Nephron progenitor cell (in vitro differentiated cells): ENCODE measurements at regions not wholly inside any gene's neighbourhood (a gene's known extent, or its start where the extent isn't known, plus 50 kb on each side); places are given as distances from the start of the nearest gene placed in this dataset.

ENCODE experiments used
- DNase-seq: peaks from one replicate; pipeline ENCODE4 v3.0.0; 2021
- H3K27ac Mint-ChIP-seq: 2 replicates; pipeline ENCODE4 v1.8.0; 2021; ENCODE audit warnings: mild to moderate bottlenecking, moderate library complexity, mixed read lengths
- H3K27me3 Mint-ChIP-seq: 2 replicates; pipeline ENCODE4 v1.8.0; 2021; ENCODE audit warnings: mild to moderate bottlenecking, low read depth, mixed read lengths; ENCODE audit not compliant: poor library complexity
- H3K36me3 Mint-ChIP-seq: 2 replicates; pipeline ENCODE4 v1.8.0; 2021; ENCODE audit warnings: low read depth, mixed read lengths
- H3K4me1 Mint-ChIP-seq: 2 replicates; pipeline ENCODE4 v1.8.0; 2021; ENCODE audit warnings: mixed read lengths
- H3K4me3 Mint-ChIP-seq: 2 replicates; pipeline ENCODE4 v1.8.0; 2021; ENCODE audit warnings: mild to moderate bottlenecking, moderate library complexity, mixed read lengths
- H3K9me3 Mint-ChIP-seq: 2 replicates; pipeline ENCODE4 v1.8.0; 2021; ENCODE audit warnings: mild to moderate bottlenecking, moderate library complexity, mixed read lengths
- CTCF ChIP-seq: fragments of 200-600 bp; sonication (generic); IDR thresholded peaks from 2 replicates; pipeline ENCODE4 v1.5.0; 2021; ENCODE audit warnings: antibody characterized with exemption

GRCh38 chr12:23221926-23222325 lies 597.0 kb downstream of the ETNK1 start:
- no peak for DNase-seq
- Mint-ChIP-seq H3K27ac (no peak overlapping the region), H3K36me3 (no peaks in the 10 kb centered on the region), H3K4me1 (peaks cover 54% of the 10 kb centered on the region), H3K9me3 (peaks cover 6% of the 10 kb centered on the region), H3K4me3 (no peak overlapping the region), H3K27me3 (no peaks in the 10 kb centered on the region)
- no peak for TF ChIP-seq CTCF

GRCh38 chr12:23222801-23223200 lies 597.8 kb downstream of the ETNK1 start:
- H3K27ac Mint-ChIP-seq, result no peak overlapping the region
- DNase-seq, result no peak
- no peak overlapping the region for H3K4me3 Mint-ChIP-seq
- no peaks in the 10 kb centered on the region for H3K36me3 Mint-ChIP-seq
- H3K27me3 Mint-ChIP-seq, result no peaks in the 10 kb centered on the region
- peaks cover 45% of the 10 kb centered on the region for H3K4me1 Mint-ChIP-seq
- no peak for TF ChIP-seq CTCF
- peaks cover 3% of the 10 kb centered on the region for H3K9me3 Mint-ChIP-seq

GRCh38 chr12:23228101-23228500 lies 603.1 kb downstream of the ETNK1 start:
- Mint-ChIP-seq H3K27me3 (no peaks in the 10 kb centered on the region), H3K4me3 (no peak overlapping the region), H3K9me3 (peaks cover 3% of the 10 kb centered on the region), H3K4me1 (peaks cover 4% of the 10 kb centered on the region), H3K27ac (no peak overlapping the region), H3K36me3 (no peaks in the 10 kb centered on the region)
- no peak for TF ChIP-seq CTCF
- no peak for DNase-seq

GRCh38 chr12:23230899-23231298 lies 605.9 kb downstream of the ETNK1 start:
- Mint-ChIP-seq H3K27ac (no peak overlapping the region), H3K36me3 (no peaks in the 10 kb centered on the region), H3K27me3 (no peaks in the 10 kb centered on the region), H3K4me1 (peaks cover under 1% of the 10 kb centered on the region), H3K9me3 (no peaks in the 10 kb centered on the region), H3K4me3 (no peak overlapping the region)
- TF ChIP-seq CTCF, result no peak
- DNase-seq, result no peak

- no peak for DNase-seq
- Mint-ChIP-seq H3K36me3 (no peaks in the 10 kb centered on the region), H3K4me1 (no peaks in the 10 kb centered on the region), H3K4me3 (no peak overlapping the region), H3K9me3 (no peaks in the 10 kb centered on the region), H3K27ac (no peak overlapping the region), H3K27me3 (no peaks in the 10 kb centered on the region)
- TF ChIP-seq CTCF, result no peak
Observed at GRCh38 chr12:23236066-23236780, 611.3 kb downstream of the ETNK1 start.

GRCh38 chr12:23236811-23237210 lies 611.8 kb downstream of the ETNK1 start:
- no peaks in the 10 kb centered on the region for H3K9me3 Mint-ChIP-seq
- no peaks in the 10 kb centered on the region for H3K36me3 Mint-ChIP-seq
- no peak overlapping the region for H3K4me3 Mint-ChIP-seq
- H3K4me1 Mint-ChIP-seq, result no peaks in the 10 kb centered on the region
- no peaks in the 10 kb centered on the region for H3K27me3 Mint-ChIP-seq
- no peak overlapping the region for H3K27ac Mint-ChIP-seq
- DNase-seq, result no peak
- TF ChIP-seq CTCF, result no peak
